Neural progenitor cell (in vitro differentiated cells): ENCODE measurements at regions not wholly inside any gene's neighbourhood (a gene's known extent, or its start where the extent isn't known, plus 50 kb on each side); places are given as distances from the start of the nearest gene placed in this dataset.

Source experiments
- DNase-seq: peaks from one replicate; pipeline ENCODE4 v3.0.0-alpha.2; 2016; ENCODE audit warnings: low spot score
- H2AFZ ChIP-seq: fragments of 200-600 bp; sonication (generic); replicated peaks from 2 replicates; pipeline ENCODE4 v1.6.1; 2016; ENCODE audit warnings: antibody characterized with exemption
- H3F3A ChIP-seq: fragments of 200-600 bp; sonication (generic); 2 replicates; pipeline ENCODE4 v1.6.1; 2016; ENCODE audit warnings: antibody characterized with exemption, low read depth
- H3K27ac ChIP-seq: fragments of 200-600 bp; sonication (generic); 2 replicates; pipeline ENCODE4 v1.5.1; 2016; ENCODE audit warnings: mild to moderate bottlenecking
- H3K27me3 ChIP-seq: fragments of 200-600 bp; sonication (generic); 2 replicates; pipeline ENCODE4 v1.6.1; 2016; ENCODE audit warnings: mild to moderate bottlenecking, moderate library complexity
- H3K36me3 ChIP-seq: fragments of 200-600 bp; sonication (generic); 2 replicates; pipeline ENCODE4 v1.5.1; 2016
- H3K4me1 ChIP-seq: fragments of 200-600 bp; sonication (generic); 2 replicates; pipeline ENCODE4 v1.6.1; 2016; ENCODE audit warnings: mixed run types
- H3K4me2 ChIP-seq: fragments of 200-600 bp; sonication (generic); 2 replicates; pipeline ENCODE4 v1.6.1; 2016
- H3K4me3 ChIP-seq: fragments of 200-600 bp; sonication (generic); 2 replicates; pipeline ENCODE4 v1.5.1; 2016
- H3K79me2 ChIP-seq: fragments of 200-600 bp; sonication (generic); 2 replicates; pipeline ENCODE4 v1.6.1; 2016; ENCODE audit warnings: low read depth
- H3K9ac ChIP-seq: fragments of 200-600 bp; sonication (generic); 2 replicates; pipeline ENCODE4 v1.6.1; 2016
- H3K9me3 ChIP-seq: fragments of 200-600 bp; sonication (generic); 2 replicates; pipeline ENCODE4 v1.5.1; 2016; ENCODE audit warnings: low read depth
- H4K20me1 ChIP-seq: fragments of 200-600 bp; sonication (generic); 2 replicates; pipeline ENCODE4 v1.6.1; 2016; ENCODE audit warnings: low read depth
- H3K27ac Mint-ChIP-seq: 3 replicates; pipeline ENCODE4 v1.8.0; 2021; ENCODE audit warnings: mixed read lengths
- H3K27me3 Mint-ChIP-seq: 2 replicates; pipeline ENCODE4 v1.8.0; 2022; ENCODE audit warnings: low read depth, mild to moderate bottlenecking, inconsistent platforms, moderate library complexity, mixed read lengths; ENCODE audit not compliant: insufficient read depth
- H3K36me3 Mint-ChIP-seq: 3 replicates; pipeline ENCODE4 v1.8.0; 2021; ENCODE audit warnings: mixed read lengths
- H3K4me1 Mint-ChIP-seq: 3 replicates; pipeline ENCODE4 v1.8.0; 2021; ENCODE audit warnings: mixed read lengths
- H3K4me3 Mint-ChIP-seq: 3 replicates; pipeline ENCODE4 v1.8.0; 2021; ENCODE audit warnings: mild to moderate bottlenecking, moderate library complexity, mixed read lengths
- H3K9me3 Mint-ChIP-seq: 3 replicates; pipeline ENCODE4 v1.8.0; 2020; ENCODE audit warnings: mixed read lengths
- CTCF ChIP-seq: fragments of 200-600 bp; sonication (generic); IDR thresholded peaks from 2 replicates; pipeline ENCODE4 v1.5.1; 2017; ENCODE audit warnings: antibody characterized with exemption, mild to moderate bottlenecking
- EZH2 ChIP-seq: fragments of 200-600 bp; sonication (generic); IDR thresholded peaks from 2 replicates; pipeline ENCODE4 v1.6.1; 2017; ENCODE audit warnings: antibody characterized with exemption, mild to moderate bottlenecking, moderate library complexity
- EZH2phosphoT487 ChIP-seq: fragments of 200-600 bp; sonication (generic); IDR thresholded peaks from 2 replicates; pipeline ENCODE4 v1.6.1; 2017; ENCODE audit warnings: antibody characterized with exemption

- H2AFZ ChIP-seq = no peak overlapping the region
- no peaks in the 10 kb centered on the region for H3K36me3 ChIP-seq
- peaks cover 4% of the 10 kb centered on the region for H3F3A ChIP-seq
- no peak overlapping the region for H3K27ac ChIP-seq
- H3K4me3 ChIP-seq = no peak overlapping the region
- H3K4me1 Mint-ChIP-seq = peaks cover 34% of the 10 kb centered on the region
- no peak overlapping the region for H3K4me3 Mint-ChIP-seq
- H3K4me2 ChIP-seq = peak overlapping the region; percentile 59
- peaks cover 10% of the 10 kb centered on the region for H3K27me3 Mint-ChIP-seq
- TF ChIP-seq EZH2 (no peak), EZH2phosphoT487 (no peak), CTCF (no peak)
- peaks cover 14% of the 10 kb centered on the region for H3K9me3 Mint-ChIP-seq
- H4K20me1 ChIP-seq = no peaks in the 10 kb centered on the region
- H3K27ac Mint-ChIP-seq = no peak overlapping the region
- peaks cover 4% of the 10 kb centered on the region for H3K36me3 Mint-ChIP-seq
- H3K27me3 ChIP-seq = no peaks in the 10 kb centered on the region
- H3K9me3 ChIP-seq = no peaks in the 10 kb centered on the region
- no peak for DNase-seq
- H3K9ac ChIP-seq = no peak overlapping the region
- H3K4me1 ChIP-seq = peaks cover 38% of the 10 kb centered on the region
- H3K79me2 ChIP-seq = no peaks in the 10 kb centered on the region
These were observed 275.2 kb upstream of the PCSK5 start for GRCh38 chr9:75615284-75615683.

GRCh38 chr9:75616052-75616451, 274.4 kb upstream of the PCSK5 start:
- Histone ChIP-seq H3K4me1 (peaks cover 38% of the 10 kb centered on the region), H3F3A (peaks cover 4% of the 10 kb centered on the region), H3K9me3 (no peaks in the 10 kb centered on the region), H3K9ac (no peak overlapping the region), H3K79me2 (no peaks in the 10 kb centered on the region), H3K4me2 (peak overlapping the region; percentile 59), H2AFZ (no peak overlapping the region), H3K27me3 (no peaks in the 10 kb centered on the region), H3K36me3 (no peaks in the 10 kb centered on the region), H3K27ac (no peak overlapping the region), H3K4me3 (no peak overlapping the region), H4K20me1 (no peaks in the 10 kb centered on the region)
- peaks cover 11% of the 10 kb centered on the region for H3K9me3 Mint-ChIP-seq
- no peak overlapping the region for H3K27ac Mint-ChIP-seq
- H3K4me3 Mint-ChIP-seq = no peak overlapping the region
- TF ChIP-seq EZH2 (no peak), CTCF (no peak), EZH2phosphoT487 (no peak)
- peaks cover 34% of the 10 kb centered on the region for H3K4me1 Mint-ChIP-seq
- peaks cover 10% of the 10 kb centered on the region for H3K27me3 Mint-ChIP-seq
- DNase-seq = no peak
- peaks cover 4% of the 10 kb centered on the region for H3K36me3 Mint-ChIP-seq

GRCh38 chr9:75616841-75617566, 273.5 kb upstream of the PCSK5 start:
- Histone ChIP-seq H3K4me2 (peak overlapping the region; percentile 59), H3K27ac (peak overlapping the region; percentile 22), H3K4me1 (peaks cover 32% of the 10 kb centered on the region), H4K20me1 (no peaks in the 10 kb centered on the region), H3F3A (peaks cover 4% of the 10 kb centered on the region), H3K36me3 (no peaks in the 10 kb centered on the region), H3K79me2 (no peaks in the 10 kb centered on the region), H3K9ac (no peak overlapping the region), H3K27me3 (no peaks in the 10 kb centered on the region), H3K4me3 (no peak overlapping the region), H3K9me3 (no peaks in the 10 kb centered on the region), H2AFZ (no peak overlapping the region)
- peak; percentile 78 for DNase-seq
- TF ChIP-seq EZH2 (no peak), CTCF (no peak), EZH2phosphoT487 (no peak)
- peaks cover 4% of the 10 kb centered on the region for H3K36me3 Mint-ChIP-seq
- peaks cover 10% of the 10 kb centered on the region for H3K27me3 Mint-ChIP-seq
- H3K4me3 Mint-ChIP-seq = no peak overlapping the region
- H3K9me3 Mint-ChIP-seq = peaks cover 19% of the 10 kb centered on the region
- H3K27ac Mint-ChIP-seq = peak overlapping the region; percentile 36
- H3K4me1 Mint-ChIP-seq = peaks cover 30% of the 10 kb centered on the region
